ENCODE measurements at regions not wholly inside any gene's neighbourhood (a gene's known extent, or its start where the extent isn't known, plus 50 kb on each side); places are given as distances from the start of the nearest gene placed in this dataset.

GRCh38 chr5:6321078-6321477 is 57.3 kb downstream of the MED10 start:
- intact Hi-C loops (cut with DNase I; ENCODE audit: low total_unique reads), result no loop called here
- Histone ChIP-seq H3K27me3 (no peaks in the 10 kb centered on the region), H3K4me3 (no peak overlapping the region), H3K27ac (no peak overlapping the region), H3K4me1 (no peaks in the 10 kb centered on the region), H3K36me3 (peaks cover 0 to 6% (median 0%) of the 10 kb centered on the region in 3 donors), H3K9me3 (peaks cover 0 to 9% (median 0%) of the 10 kb centered on the region in 3 donors)
- DNase-seq, result no peak
- TF ChIP-seq, protein P1, sequence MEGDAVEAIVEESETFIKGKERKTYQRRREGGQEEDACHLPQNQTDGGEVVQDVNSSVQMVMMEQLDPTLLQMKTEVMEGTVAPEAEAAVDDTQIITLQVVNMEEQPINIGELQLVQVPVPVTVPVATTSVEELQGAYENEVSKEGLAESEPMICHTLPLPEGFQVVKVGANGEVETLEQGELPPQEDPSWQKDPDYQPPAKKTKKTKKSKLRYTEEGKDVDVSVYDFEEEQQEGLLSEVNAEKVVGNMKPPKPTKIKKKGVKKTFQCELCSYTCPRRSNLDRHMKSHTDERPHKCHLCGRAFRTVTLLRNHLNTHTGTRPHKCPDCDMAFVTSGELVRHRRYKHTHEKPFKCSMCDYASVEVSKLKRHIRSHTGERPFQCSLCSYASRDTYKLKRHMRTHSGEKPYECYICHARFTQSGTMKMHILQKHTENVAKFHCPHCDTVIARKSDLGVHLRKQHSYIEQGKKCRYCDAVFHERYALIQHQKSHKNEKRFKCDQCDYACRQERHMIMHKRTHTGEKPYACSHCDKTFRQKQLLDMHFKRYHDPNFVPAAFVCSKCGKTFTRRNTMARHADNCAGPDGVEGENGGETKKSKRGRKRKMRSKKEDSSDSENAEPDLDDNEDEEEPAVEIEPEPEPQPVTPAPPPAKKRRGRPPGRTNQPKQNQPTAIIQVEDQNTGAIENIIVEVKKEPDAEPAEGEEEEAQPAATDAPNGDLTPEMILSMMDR (IDR thresholded peaks at IDR 0.05), result no peak

DNA sequence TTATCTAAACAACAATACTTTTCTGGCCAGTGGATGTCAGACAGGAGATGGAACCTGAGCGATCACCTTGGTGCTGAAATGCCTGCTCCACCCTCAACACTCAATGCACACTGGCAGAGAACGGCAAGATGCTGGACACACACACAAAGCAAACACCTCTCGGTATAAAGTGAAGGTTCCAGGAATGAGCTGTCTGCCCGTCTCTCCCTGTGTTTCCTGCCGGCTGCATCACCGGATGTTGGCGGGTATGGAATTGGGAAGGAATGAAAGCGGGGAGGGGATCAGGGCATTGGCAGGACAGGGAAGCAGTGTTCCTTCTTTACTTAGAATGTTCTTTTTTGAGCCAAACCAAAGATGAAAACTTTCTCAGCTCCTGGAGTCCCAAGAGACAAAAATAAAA is 59.2 kb downstream of the MED10 start:
- H3K36me3 ChIP-seq, result peaks cover 0 to 6% (median 0%) of the 10 kb centered on the region in 3 donors
- no peaks in the 10 kb centered on the region for H3K27me3 ChIP-seq
- no peak overlapping the region for H3K27ac ChIP-seq
- H3K4me1 ChIP-seq, result no peaks in the 10 kb centered on the region
- intact Hi-C loops (cut with DNase I; ENCODE audit: low total_unique reads), result no loop called here
- H3K4me3 ChIP-seq, result no peak overlapping the region
- H3K9me3 ChIP-seq, result peaks cover 0 to 9% (median 0%) of the 10 kb centered on the region in 3 donors
- TF ChIP-seq, protein P1 (IDR thresholded peaks at IDR 0.05), result no peak
- DNase-seq, result no peak

DNA sequence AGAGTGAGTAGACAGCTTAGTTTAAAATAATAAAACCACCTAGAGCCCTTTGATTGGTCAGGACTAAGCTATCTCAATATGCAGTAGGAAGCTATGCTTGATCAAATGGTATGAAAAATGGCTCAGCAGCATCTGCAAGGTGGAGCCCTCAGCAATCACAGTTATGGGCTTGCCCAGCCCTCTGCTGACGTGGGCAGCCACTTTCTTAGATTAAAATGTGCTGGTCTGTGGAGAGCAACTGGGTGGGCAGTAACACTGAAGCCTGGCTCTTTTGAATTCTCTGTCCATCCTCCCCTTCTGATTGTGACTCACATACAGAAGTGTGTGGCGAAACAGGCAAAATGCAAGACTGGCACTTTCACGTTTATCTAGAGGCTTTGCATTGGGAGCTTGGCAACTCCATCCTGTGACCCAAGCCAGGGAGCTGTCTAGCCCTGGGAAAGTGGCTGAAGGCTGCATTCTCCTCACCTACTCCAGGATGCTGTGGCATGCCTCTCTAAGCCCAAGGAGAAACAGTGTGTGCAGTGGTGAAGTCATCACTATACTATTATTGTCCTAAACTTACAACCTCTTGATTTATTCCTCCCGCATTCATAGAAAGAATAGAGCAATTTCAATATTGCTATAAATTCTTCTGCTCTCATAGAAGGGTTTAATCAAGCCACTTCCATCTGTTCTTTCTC is 61.1 kb downstream of the MED10 start:
- TF ChIP-seq, protein P1 (IDR thresholded peaks at IDR 0.05), result no peak
- intact Hi-C loops (cut with DNase I; ENCODE audit: low total_unique reads), result no loop called here
- peaks cover 0 to 6% (median 0%) of the 10 kb centered on the region in 3 donors for H3K36me3 ChIP-seq
- H3K4me3 ChIP-seq, result no peak overlapping the region
- H3K9me3 ChIP-seq, result peaks cover 0 to 9% (median 0%) of the 10 kb centered on the region in 3 donors
- H3K27me3 ChIP-seq, result no peaks in the 10 kb centered on the region
- DNase-seq, result no peak
- H3K4me1 ChIP-seq, result no peaks in the 10 kb centered on the region
- no peak overlapping the region for H3K27ac ChIP-seq

- Histone ChIP-seq H3K4me1 (no peaks in the 10 kb centered on the region), H3K36me3 (peaks cover 0 to under 1% (median 0%) of the 10 kb centered on the region in 3 donors), H3K9me3 (peaks cover 0 to 3% (median 0%) of the 10 kb centered on the region in 3 donors), H3K27ac (no peak overlapping the region), H3K4me3 (no peak overlapping the region), H3K27me3 (no peaks in the 10 kb centered on the region)
- TF ChIP-seq, protein P1 (IDR thresholded peaks at IDR 0.05), result no peak
- intact Hi-C loops (cut with DNase I; ENCODE audit: low total_unique reads), result no loop called here
- no peak for DNase-seq
Measured at GRCh38 chr5:6315580-6315979, 62.8 kb downstream of the MED10 start.

GRCh38 chr5:6311568-6312501 is 66.5 kb downstream of the MED10 start:
- H3K36me3 ChIP-seq, result no peaks in the 10 kb centered on the region
- H3K9me3 ChIP-seq, result no peaks in the 10 kb centered on the region
- H3K27me3 ChIP-seq, result no peaks in the 10 kb centered on the region
- no peak overlapping the region for H3K4me3 ChIP-seq
- H3K4me1 ChIP-seq, result no peaks in the 10 kb centered on the region
- TF ChIP-seq, protein P1 (IDR thresholded peaks at IDR 0.05), result no peak
- DNase-seq, result no peak
- H3K27ac ChIP-seq, result no peak overlapping the region
- intact Hi-C loops (cut with DNase I; ENCODE audit: low total_unique reads), result no loop called here

All from tibial artery (tissue), 4 donors.